IMR-90 (cell line): ENCODE measurements at regions not wholly inside any gene's neighbourhood (a gene's known extent, or its start where the extent isn't known, plus 50 kb on each side); places are given as distances from the start of the nearest gene placed in this dataset.

Experiments used
- ATAC-seq: fragments of 200-7000 bp; cut with Tn5 transposase; 2 replicates; pipeline ENCODE4 v1.9.1; 2020; ENCODE audit warnings: low read depth, mild to moderate bottlenecking, moderate library complexity
- BruUV-seq: library from RNA; stranded (reverse); fragments of 400-500 nt; replicated peaks from 2 replicates; lab custom pipeline; 2021; lab: Mats Ljungman, UMichigan
- CTCF ChIA-PET: fragments of 300-600 bp; formaldehyde crosslinking; extraction: SDS; loops from one replicate; lab custom pipeline; 2021; ENCODE audit warnings: antibody characterized with exemption; lab: Yijun Ruan, JAX
- POLR2A ChIA-PET: fragments of 300-600 bp; sonication (Branson Sonifier 250); formaldehyde crosslinking; loops from one replicate; lab custom pipeline; 2022; ENCODE audit warnings: antibody characterized with exemption; ENCODE audit not compliant: unreplicated experiment; lab: Charles Lee
- DNase-seq: peaks from one replicate; pipeline ENCODE4 v3.0.0; 2013
- H2AFZ ChIP-seq: replicated peaks from 2 replicates; pipeline ENCODE3; 2013; ENCODE audit warnings: low read length, mild to moderate bottlenecking; ENCODE audit not compliant: poor library complexity
- H2AK5ac ChIP-seq: 2 replicates; pipeline ENCODE4 v1.6.1; 2013; ENCODE audit warnings: low read depth, low read length, inconsistent platforms
- H2AK9ac ChIP-seq: replicated peaks from 2 replicates; pipeline ENCODE3; 2013; ENCODE audit warnings: mild to moderate bottlenecking, low read depth, low read length, moderate library complexity; ENCODE audit not compliant: poor library complexity
- H2BK120ac ChIP-seq: 2 replicates; pipeline ENCODE4 v1.6.1; 2013; ENCODE audit warnings: low read depth, low read length, inconsistent platforms
- H2BK15ac ChIP-seq: 3 replicates; pipeline ENCODE4 v1.6.1; 2013; ENCODE audit warnings: low read depth, low read length, inconsistent platforms
- H2BK20ac ChIP-seq: 2 replicates; pipeline ENCODE4 v1.6.1; 2013; ENCODE audit warnings: low read depth, mild to moderate bottlenecking, inconsistent platforms, low read length, moderate library complexity
- H2BK5ac ChIP-seq: 2 replicates; pipeline ENCODE4 v1.6.1; 2013; ENCODE audit warnings: mild to moderate bottlenecking, low read depth, low read length, inconsistent platforms; ENCODE audit not compliant: poor library complexity, severe bottlenecking
- H3K14ac ChIP-seq: replicated peaks from 2 replicates; pipeline ENCODE4 v1.6.1; 2013; ENCODE audit warnings: low read depth, low read length, inconsistent platforms
- H3K18ac ChIP-seq: 2 replicates; pipeline ENCODE4 v1.6.1; 2013; ENCODE audit warnings: low read depth, low read length, control low read depth
- H3K23ac ChIP-seq: 2 replicates; pipeline ENCODE4 v1.6.1; 2013; ENCODE audit warnings: low read depth, low read length, inconsistent platforms
- H3K27ac ChIP-seq: 2 replicates; pipeline ENCODE4 v1.5.1; 2013; ENCODE audit warnings: mild to moderate bottlenecking, control low read depth, low read length; ENCODE audit not compliant: insufficient read depth
- H3K27me3 ChIP-seq: 2 replicates; pipeline ENCODE4 v1.6.1; 2013; ENCODE audit warnings: low read length; ENCODE audit not compliant: control insufficient read depth, insufficient read depth
- H3K36me3 ChIP-seq: 2 replicates; pipeline ENCODE4 v1.6.1; 2013; ENCODE audit warnings: low read length, mixed read lengths; ENCODE audit not compliant: control insufficient read depth, insufficient read depth
- H3K4ac ChIP-seq: 2 replicates; pipeline ENCODE4 v1.6.1; 2013; ENCODE audit warnings: low read depth, low read length, inconsistent platforms
- H3K4me1 ChIP-seq: 2 replicates; pipeline ENCODE4 v1.6.1; 2013; ENCODE audit warnings: low read length, mixed read lengths; ENCODE audit not compliant: control insufficient read depth, insufficient read depth
- H3K4me2 ChIP-seq: 2 replicates; pipeline ENCODE4 v1.6.1; 2013; ENCODE audit warnings: low read depth, mild to moderate bottlenecking, control low read depth, low read length, moderate library complexity
- H3K4me3 ChIP-seq: 2 replicates; pipeline ENCODE4 v1.5.1; 2013; ENCODE audit warnings: low read depth, mild to moderate bottlenecking, control low read depth, low read length, moderate library complexity; ENCODE audit not compliant: insufficient read depth
- H3K56ac ChIP-seq: 2 replicates; pipeline ENCODE4 v1.6.1; 2013; ENCODE audit warnings: low read length, inconsistent platforms; ENCODE audit not compliant: insufficient read depth; ENCODE audit errors: extremely low read depth
- H3K79me1 ChIP-seq, 2 experiments: 2 replicates each; pipeline ENCODE4 v1.6.1; 2013; ENCODE audit warnings: low read length in 2 of 2, inconsistent platforms in 1 of 2, low read depth in 1 of 2
- H3K9ac ChIP-seq: 2 replicates; pipeline ENCODE4 v1.6.1; 2013; ENCODE audit warnings: low read depth, low read length, control low read depth
- H3K9me1 ChIP-seq: 2 replicates; pipeline ENCODE4 v1.6.1; 2013; ENCODE audit warnings: low read length, inconsistent platforms; ENCODE audit not compliant: insufficient read depth
- H3K9me3 ChIP-seq: 2 replicates; pipeline ENCODE4 v1.6.1; 2013; ENCODE audit warnings: low read length; ENCODE audit not compliant: control insufficient read depth, insufficient read depth
- H4K20me1 ChIP-seq: 2 replicates; pipeline ENCODE4 v1.6.1; 2013; ENCODE audit warnings: low read length, inconsistent platforms; ENCODE audit not compliant: insufficient read depth
- H4K5ac ChIP-seq: 2 replicates; pipeline ENCODE4 v1.6.1; 2013; ENCODE audit warnings: mild to moderate bottlenecking, low read depth, low read length, control low read depth
- H4K8ac ChIP-seq, 2 experiments: 2 replicates each; pipeline ENCODE4 v1.6.1; 2013; ENCODE audit warnings: low read depth in 2 of 2, low read length in 2 of 2, control low read depth in 1 of 2, inconsistent platforms in 1 of 2
- H4K91ac ChIP-seq: 2 replicates; pipeline ENCODE4 v1.6.1; 2013; ENCODE audit warnings: low read depth, low read length, inconsistent platforms; ENCODE audit not compliant: insufficient read depth
- BHLHE40 ChIP-seq: fragments of 150-350 bp; IDR thresholded peaks from 2 replicates; pipeline ENCODE4 v1.6.1; 2016; ENCODE audit warnings: mild to moderate bottlenecking, low read depth, low read length
- CEBPB ChIP-seq: IDR thresholded peaks from 2 replicates; pipeline ENCODE4 v1.6.1; 2012; ENCODE audit warnings: low read depth, low read length, improper control_type of control experiment
- CHD1 ChIP-seq: IDR thresholded peaks from 2 replicates; pipeline ENCODE4 v1.6.1; 2012; ENCODE audit warnings: low read depth, low read length, improper control_type of control experiment
- FOS ChIP-seq: fragments of 150-350 bp; IDR thresholded peaks from 2 replicates; pipeline ENCODE4 v1.6.1; 2016; ENCODE audit warnings: low read depth, low read length
- MAFK ChIP-seq: IDR thresholded peaks from 2 replicates; pipeline ENCODE4 v1.6.1; 2012; ENCODE audit warnings: low read depth, low read length, improper control_type of control experiment
- MAZ ChIP-seq: IDR thresholded peaks from 2 replicates; pipeline ENCODE4 v1.6.1; 2012; ENCODE audit warnings: low read depth, mild to moderate bottlenecking, low read length, improper control_type of control experiment, moderate library complexity, borderline replicate concordance
- NFE2L2 ChIP-seq: fragments of 150-350 bp; IDR thresholded peaks from 2 replicates; pipeline ENCODE4 v1.6.1; 2016; ENCODE audit warnings: low read depth, mild to moderate bottlenecking, low read length
- POLR2A ChIP-seq: IDR thresholded peaks from 2 replicates; pipeline ENCODE4 v1.6.1; 2012; ENCODE audit warnings: mild to moderate bottlenecking, low read depth, low read length
- RAD21 ChIP-seq: IDR thresholded peaks from 2 replicates; pipeline ENCODE4 v1.6.1; 2012; ENCODE audit warnings: low read length, improper control_type of control experiment
- RCOR1 ChIP-seq: IDR thresholded peaks from 2 replicates; pipeline ENCODE4 v1.6.1; 2012; ENCODE audit warnings: mild to moderate bottlenecking, low read length, improper control_type of control experiment; ENCODE audit not compliant: insufficient replicate concordance
- RFX5 ChIP-seq: IDR thresholded peaks from 2 replicates; pipeline ENCODE4 v1.8.0; 2012; ENCODE audit warnings: low read depth, mild to moderate bottlenecking, low read length, moderate library complexity
- SMC3 ChIP-seq: fragments of 150-350 bp; IDR thresholded peaks from 2 replicates; pipeline ENCODE4 v1.6.1; 2016; ENCODE audit warnings: low read depth, mild to moderate bottlenecking, antibody characterized with exemption, low read length, moderate library complexity
- WGBS, 2 experiments: methylation state at CpG; one replicate each; pipeline versions ENCODE4 v1.1.5 to v1.1.7; 2013; ENCODE audit warnings: missing lambda C conversion rate in 2 of 2; ENCODE audit not compliant: insufficient read length in 1 of 2; ENCODE audit errors: extremely low coverage in 2 of 2; 5-methylcytosine and 5-hydroxymethylcytosine counted together
- dilution Hi-C: fragments of 300-500 bp; cut with HindIII; formaldehyde crosslinking; loops from one replicate; pipeline ENCODE4 v1.14.3; 2018; ENCODE audit warnings: low sequenced_read_pairs; ENCODE audit not compliant: unreplicated experiment
- in situ Hi-C: fragments of 300-500 bp; cut with MboI; formaldehyde crosslinking; loops from 3 replicates; pipeline ENCODE4 v1.14.3; 2019; ENCODE audit warnings: low sequenced_read_pairs, inconsistent platforms, mixed read lengths
- intact Hi-C: fragments of 100-400 bp; cut with micrococcal nuclease; formaldehyde crosslinking; loops from 2 replicates; pipeline ENCODE4 v1.10.0; 2022
- TF ChIP-seq, protein P1 (sequence below): conservative IDR thresholded peaks from 2 replicates; pipeline ENCODE4 v1.5.1; 2012; ENCODE audit warnings: mild to moderate bottlenecking, low read depth, low read length, improper control_type of control experiment
- TF ChIP-seq, protein P2 (sequence below): fragments of 150-350 bp; IDR thresholded peaks from 2 replicates; pipeline ENCODE4 v1.6.1; 2016; ENCODE audit warnings: low read depth, mild to moderate bottlenecking, low read length, moderate library complexity, borderline replicate concordance

GRCh38 chr1:194410756-194411155, 1224.3 kb upstream of the B3GALT2 start:
- Histone ChIP-seq H3K23ac (no peak overlapping the region), H3K4ac (no peak overlapping the region), H3K36me3 (no peaks in the 10 kb centered on the region), H2BK5ac (no peak overlapping the region), H3K27ac (no peak overlapping the region), H3K4me1 (no peaks in the 10 kb centered on the region), H3K27me3 (no peaks in the 10 kb centered on the region), H2AK9ac (no peak overlapping the region), H3K4me2 (no peak overlapping the region), H4K8ac (no peak overlapping the region), H2BK120ac (no peak overlapping the region), H3K56ac (no peak overlapping the region), H4K5ac (no peak overlapping the region), H3K14ac (no peak overlapping the region), H2BK15ac (no peak overlapping the region), H3K9me3 (no peaks in the 10 kb centered on the region), H3K9me1 (no peaks in the 10 kb centered on the region), H2AK5ac (no peak overlapping the region), H3K18ac (no peak overlapping the region), H4K20me1 (no peaks in the 10 kb centered on the region), H3K9ac (no peak overlapping the region), H2AFZ (no peak overlapping the region), H4K91ac (no peak overlapping the region), H3K4me3 (no peak overlapping the region), H2BK20ac (no peak overlapping the region), H3K79me1 (no peaks in the 10 kb centered on the region)
- no TSS peak for BruUV-seq
- dilution Hi-C loops (no loop called here), intact Hi-C loops (no loop called here), in situ Hi-C loops (no loop called here)
- ChIA-PET POLR2A (no interaction called here), CTCF (interaction anchor here (0.6 to 0.7 kb wide), 2 partner anchors 19 to 92 kb away, joined by 3 to 4 read pairs; no protein-coding TSS in a partner anchor)
- DNase-seq (no peak), ATAC-seq (no peak)
- no CpG with 5 or more reads among the region's 1 CpG for WGBS, 2 experiments
- no peak for TF ChIP-seq NFE2L2
- no peak for TF ChIP-seq CEBPB
- TF ChIP-seq BHLHE40 = no peak
- TF ChIP-seq, protein P1, sequence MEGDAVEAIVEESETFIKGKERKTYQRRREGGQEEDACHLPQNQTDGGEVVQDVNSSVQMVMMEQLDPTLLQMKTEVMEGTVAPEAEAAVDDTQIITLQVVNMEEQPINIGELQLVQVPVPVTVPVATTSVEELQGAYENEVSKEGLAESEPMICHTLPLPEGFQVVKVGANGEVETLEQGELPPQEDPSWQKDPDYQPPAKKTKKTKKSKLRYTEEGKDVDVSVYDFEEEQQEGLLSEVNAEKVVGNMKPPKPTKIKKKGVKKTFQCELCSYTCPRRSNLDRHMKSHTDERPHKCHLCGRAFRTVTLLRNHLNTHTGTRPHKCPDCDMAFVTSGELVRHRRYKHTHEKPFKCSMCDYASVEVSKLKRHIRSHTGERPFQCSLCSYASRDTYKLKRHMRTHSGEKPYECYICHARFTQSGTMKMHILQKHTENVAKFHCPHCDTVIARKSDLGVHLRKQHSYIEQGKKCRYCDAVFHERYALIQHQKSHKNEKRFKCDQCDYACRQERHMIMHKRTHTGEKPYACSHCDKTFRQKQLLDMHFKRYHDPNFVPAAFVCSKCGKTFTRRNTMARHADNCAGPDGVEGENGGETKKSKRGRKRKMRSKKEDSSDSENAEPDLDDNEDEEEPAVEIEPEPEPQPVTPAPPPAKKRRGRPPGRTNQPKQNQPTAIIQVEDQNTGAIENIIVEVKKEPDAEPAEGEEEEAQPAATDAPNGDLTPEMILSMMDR = no peak
- TF ChIP-seq RAD21 = no peak
- TF ChIP-seq RFX5 = no peak
- no peak for TF ChIP-seq SMC3
- TF ChIP-seq, protein P2, sequence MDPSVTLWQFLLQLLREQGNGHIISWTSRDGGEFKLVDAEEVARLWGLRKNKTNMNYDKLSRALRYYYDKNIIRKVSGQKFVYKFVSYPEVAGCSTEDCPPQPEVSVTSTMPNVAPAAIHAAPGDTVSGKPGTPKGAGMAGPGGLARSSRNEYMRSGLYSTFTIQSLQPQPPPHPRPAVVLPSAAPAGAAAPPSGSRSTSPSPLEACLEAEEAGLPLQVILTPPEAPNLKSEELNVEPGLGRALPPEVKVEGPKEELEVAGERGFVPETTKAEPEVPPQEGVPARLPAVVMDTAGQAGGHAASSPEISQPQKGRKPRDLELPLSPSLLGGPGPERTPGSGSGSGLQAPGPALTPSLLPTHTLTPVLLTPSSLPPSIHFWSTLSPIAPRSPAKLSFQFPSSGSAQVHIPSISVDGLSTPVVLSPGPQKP = no peak
- TF ChIP-seq MAZ = no peak
- no peak for TF ChIP-seq CHD1
- TF ChIP-seq POLR2A = no peak
- no peak for TF ChIP-seq MAFK
- no peak for TF ChIP-seq RCOR1
- TF ChIP-seq FOS = no peak
